ENCODE measurements at regions not wholly inside any gene's neighbourhood (a gene's known extent, or its start where the extent isn't known, plus 50 kb on each side); places are given as distances from the start of the nearest gene placed in this dataset.

DNA sequence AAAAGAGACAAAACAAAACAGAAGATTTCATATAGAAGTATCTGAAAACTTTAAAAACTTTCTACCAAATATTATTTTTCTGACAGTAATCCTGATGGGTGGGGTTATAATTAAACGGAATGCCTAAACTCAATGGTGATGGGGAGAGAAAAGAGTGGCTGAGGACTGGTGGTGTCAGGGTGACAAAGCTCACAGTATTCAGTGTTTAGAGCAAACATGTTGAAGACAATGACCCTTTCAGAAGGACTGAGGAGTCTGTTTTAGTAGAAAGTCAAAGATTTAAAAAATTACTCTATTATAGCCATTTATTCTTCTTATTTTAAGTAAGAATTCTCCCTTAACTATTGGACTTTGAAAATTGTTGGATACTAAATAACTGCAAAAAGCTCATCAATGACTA lies 1144.0 kb downstream of the TAF11L14 start:
- TF ChIP-seq EZH2 (IDR thresholded peaks at IDR 0.05; ENCODE audit: low read length), result no peak
- no peak for TF ChIP-seq CTCF (optimal IDR thresholded peaks at IDR 0.05 in 1 of 3, IDR thresholded peaks at IDR 0.05 in 1 of 3, conservative IDR thresholded peaks at IDR 0.05 in 1 of 3; ENCODE audit: extremely low read depth in 1 of 3, insufficient read depth in 2 of 3, low read length in 3 of 3)
